Cardiac fibroblast (primary cell): ENCODE measurements at regions not wholly inside any gene's neighbourhood (a gene's known extent, or its start where the extent isn't known, plus 50 kb on each side); places are given as distances from the start of the nearest gene placed in this dataset.

Source experiments
- DNase-seq, 2 donors: peaks; one replicate each; pipeline versions ENCODE4 v3.0.0 to v3.0.0-alpha.2; 2010; ENCODE audit warnings: low read depth in 2 of 2
- H3K4me3 ChIP-seq, 2 donors: replicated peaks in 1 of 2; 1 replicate in 1 of 2; 2 replicates in 1 of 2; pipeline ENCODE4 v1.5.1; 2011; ENCODE audit warnings: low read depth in 2 of 2, low read length in 2 of 2, mild to moderate bottlenecking in 2 of 2, moderate library complexity in 1 of 2
- CTCF ChIP-seq: IDR thresholded peaks from one replicate; pipeline ENCODE4 v1.5.1; 2011; ENCODE audit warnings: low read depth, mild to moderate bottlenecking, low read length, inconsistent platforms

GRCh38 chr9:31807574-31808256 is 576.7 kb upstream of the ACO1 start:
- DNase-seq: no peak
- H3K4me3 ChIP-seq: no peak overlapping the region
- TF ChIP-seq CTCF: no peak

- H3K4me3 ChIP-seq: no peak overlapping the region
- DNase-seq: no peak
- no peak for TF ChIP-seq CTCF
These were observed 575.7 kb upstream of the ACO1 start for GRCh38 chr9:31808766-31809165.

- no peak for DNase-seq
- H3K4me3 ChIP-seq: no peak overlapping the region
- TF ChIP-seq CTCF: no peak
These were observed 564.0 kb upstream of the ACO1 start for GRCh38 chr9:31820426-31820825.

- no peak overlapping the region for H3K4me3 ChIP-seq
- DNase-seq: no peak
- TF ChIP-seq CTCF: no peak
These were observed 562.9 kb upstream of the ACO1 start for GRCh38 chr9:31821583-31821982.

GRCh38 chr9:31823365-31823764 is 561.1 kb upstream of the ACO1 start:
- TF ChIP-seq CTCF: no peak
- no peak for DNase-seq
- H3K4me3 ChIP-seq: no peak overlapping the region

GRCh38 chr9:31824860-31825259 is 559.6 kb upstream of the ACO1 start:
- TF ChIP-seq CTCF: no peak
- no peak overlapping the region for H3K4me3 ChIP-seq
- no peak for DNase-seq

- H3K4me3 ChIP-seq: no peak overlapping the region
- no peak for TF ChIP-seq CTCF
- DNase-seq: no peak
These were observed 547.2 kb upstream of the ACO1 start for GRCh38 chr9:31837211-31837610.
